GM18907 (cell line): ENCODE measurements at regions not wholly inside any gene's neighbourhood (a gene's known extent, or its start where the extent isn't known, plus 50 kb on each side); places are given as distances from the start of the nearest gene placed in this dataset.
"Not testable (repeated sequence)": the region's sequence is repeated elsewhere in the genome, so short reads cannot be mapped to it uniquely, and the experiment has no call there.

ENCODE experiments used
- ATAC-seq: cut with Tn5 transposase; IDR thresholded peaks from one replicate; pipeline ENCODE4 v1.9.1; 2021; ENCODE audit warnings: mild to moderate bottlenecking, moderate library complexity; ENCODE audit not compliant: unreplicated experiment

GRCh38 chr2:2787301-2787907, 456.3 kb upstream of the MYT1L start:
- ATAC-seq = no peak

GRCh38 chr2:2782007-2782406, 450.9 kb upstream of the MYT1L start:
- no peak for ATAC-seq

- ATAC-seq = no peak
These were observed 448.7 kb upstream of the MYT1L start for GRCh38 chr2:2779727-2780126.

- no peak for ATAC-seq
These were observed 446.8 kb upstream of the MYT1L start for GRCh38 chr2:2777876-2778275.

GRCh38 chr2:2777213-2777612, 446.1 kb upstream of the MYT1L start:
- no peak for ATAC-seq

- ATAC-seq = no peak
These were observed 443.9 kb upstream of the MYT1L start for GRCh38 chr2:2775018-2775417.

GRCh38 chr2:2773692-2774091, 442.6 kb upstream of the MYT1L start:
- no peak for ATAC-seq

- ATAC-seq = not testable (repeated sequence)
These were observed 442.0 kb upstream of the MYT1L start for GRCh38 chr2:2773080-2773479.

GRCh38 chr2:2771721-2772411, 440.8 kb upstream of the MYT1L start:
- no peak for ATAC-seq

GRCh38 chr2:2769481-2770431, 438.7 kb upstream of the MYT1L start:
- no peak for ATAC-seq

GRCh38 chr2:2768476-2768875, 437.4 kb upstream of the MYT1L start:
- no peak for ATAC-seq

GRCh38 chr2:2767837-2768236, 436.8 kb upstream of the MYT1L start:
- no peak for ATAC-seq

- ATAC-seq = no peak
These were observed 434.9 kb upstream of the MYT1L start for GRCh38 chr2:2765839-2766495.

GRCh38 chr2:2765176-2765800, 434.2 kb upstream of the MYT1L start:
- ATAC-seq = no peak

GRCh38 chr2:2764739-2765138, 433.7 kb upstream of the MYT1L start:
- no peak for ATAC-seq

GRCh38 chr2:2764001-2764355, 432.9 kb upstream of the MYT1L start:
- ATAC-seq = no peak

GRCh38 chr2:2763351-2764000, 432.4 kb upstream of the MYT1L start:
- ATAC-seq = no peak

- no peak for ATAC-seq
These were observed 431.8 kb upstream of the MYT1L start for GRCh38 chr2:2762913-2763312.

- no peak for ATAC-seq
These were observed 431.3 kb upstream of the MYT1L start for GRCh38 chr2:2762166-2762908.
